ENCODE measurements at regions not wholly inside any gene's neighbourhood (a gene's known extent, or its start where the extent isn't known, plus 50 kb on each side); places are given as distances from the start of the nearest gene placed in this dataset.

DNA sequence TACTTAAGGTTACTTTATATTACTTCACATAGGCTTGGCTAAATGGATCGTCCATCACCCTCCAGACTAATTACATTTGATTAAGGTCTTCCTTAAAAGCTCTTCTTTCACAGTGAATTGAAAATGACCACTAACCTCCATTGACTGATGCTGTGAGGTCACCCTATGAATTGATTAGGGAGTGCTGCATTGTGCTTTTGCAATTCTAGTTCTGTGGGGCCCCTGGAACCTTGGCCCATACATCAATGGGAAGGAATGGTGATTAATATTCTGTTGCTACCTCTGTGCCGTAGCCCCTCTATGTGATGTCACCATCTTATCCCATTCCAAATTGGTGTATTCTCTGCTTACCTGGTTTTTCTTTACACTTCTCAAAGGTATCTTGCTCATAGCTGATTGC, 682.2 kb downstream of the SQOR start:
- Mint-ChIP-seq H3K9me3 (no peaks in the 10 kb centered on the region), H3K36me3 (no peaks in the 10 kb centered on the region), H3K4me1 (no peaks in the 10 kb centered on the region), H3K4me3 (no peak overlapping the region), H3K27ac (no peak overlapping the region), H3K27me3 (no peaks in the 10 kb centered on the region)

DNA sequence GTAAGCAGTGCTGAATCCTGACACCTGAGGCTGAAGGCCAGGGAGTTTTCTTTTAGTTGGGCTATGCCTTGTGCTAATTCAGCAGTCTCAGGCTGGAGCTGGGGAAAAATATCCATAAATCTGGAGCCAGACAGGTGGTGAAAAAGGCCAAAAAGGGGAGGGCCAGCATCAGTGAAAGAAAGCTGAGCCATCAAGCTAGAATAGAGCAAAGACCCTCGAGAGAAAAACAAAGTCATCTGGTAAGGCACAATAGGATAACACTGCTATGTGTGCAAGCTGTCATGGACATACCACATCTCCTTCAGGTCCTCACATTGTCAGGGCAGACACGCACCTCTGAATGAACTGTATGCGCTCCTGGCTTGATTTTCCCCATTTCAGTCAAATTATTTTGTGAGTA, 687.9 kb downstream of the SQOR start:
- Mint-ChIP-seq H3K27ac (no peak overlapping the region), H3K4me3 (no peak overlapping the region), H3K27me3 (no peaks in the 10 kb centered on the region)

DNA sequence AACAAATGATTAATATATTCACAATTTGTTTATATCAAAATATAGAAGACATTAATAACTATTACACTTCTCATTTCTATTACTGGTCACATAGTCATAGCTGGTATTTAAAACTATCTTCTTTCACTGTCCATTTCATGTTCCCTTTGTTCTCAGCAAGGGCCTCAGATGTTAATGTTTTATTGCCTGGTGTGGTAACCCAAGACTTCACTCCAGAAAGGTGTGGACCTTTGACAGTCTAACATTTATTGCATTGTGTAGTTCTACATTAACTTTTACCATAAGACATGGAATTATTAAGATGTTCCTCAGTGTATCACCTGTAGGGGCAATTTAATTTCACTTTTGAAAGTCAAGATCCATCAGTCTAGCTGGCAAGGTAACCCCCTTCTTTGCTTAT, 691.3 kb downstream of the SQOR start:
- no peak overlapping the region for H3K4me3 Mint-ChIP-seq
- H3K27me3 Mint-ChIP-seq, result no peaks in the 10 kb centered on the region
- H3K4me1 Mint-ChIP-seq, result no peaks in the 10 kb centered on the region
- H3K9me3 Mint-ChIP-seq, result peaks cover 0 to 4% (median 0%) of the 10 kb centered on the region in 3 donors
- H3K27ac Mint-ChIP-seq, result no peak overlapping the region
- no peaks in the 10 kb centered on the region for H3K36me3 Mint-ChIP-seq

More for the DNA sequence above, 687.9 kb downstream of the SQOR start:
- H3K36me3 Mint-ChIP-seq, result no peaks in the 10 kb centered on the region
- H3K9me3 Mint-ChIP-seq, result no peaks in the 10 kb centered on the region
- H3K4me1 Mint-ChIP-seq, result no peaks in the 10 kb centered on the region

DNA sequence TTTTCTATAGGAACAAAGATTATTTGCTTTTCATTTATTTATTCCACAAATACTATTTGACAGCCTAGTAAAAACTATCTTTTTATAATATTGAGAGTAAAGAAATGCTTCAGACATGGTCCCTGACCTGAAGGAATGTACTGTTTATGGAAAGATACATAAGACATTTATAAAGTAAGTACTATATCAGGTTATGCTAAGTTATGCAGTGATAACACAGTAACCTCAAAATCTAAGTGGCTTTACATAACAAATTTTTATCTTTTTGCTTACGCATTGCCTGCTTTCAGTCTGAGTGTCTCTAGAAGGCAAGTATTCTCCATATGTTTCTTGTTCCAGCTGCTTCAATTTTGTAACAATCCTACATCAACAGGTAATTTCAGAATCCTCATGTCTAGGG, 694.0 kb downstream of the SQOR start:
- no peaks in the 10 kb centered on the region for H3K4me1 Mint-ChIP-seq
- no peak overlapping the region for H3K4me3 Mint-ChIP-seq
- H3K36me3 Mint-ChIP-seq, result no peaks in the 10 kb centered on the region
- peaks cover 0 to 4% (median 0%) of the 10 kb centered on the region in 3 donors for H3K9me3 Mint-ChIP-seq
- no peaks in the 10 kb centered on the region for H3K27me3 Mint-ChIP-seq
- H3K27ac Mint-ChIP-seq, result no peak overlapping the region

DNA sequence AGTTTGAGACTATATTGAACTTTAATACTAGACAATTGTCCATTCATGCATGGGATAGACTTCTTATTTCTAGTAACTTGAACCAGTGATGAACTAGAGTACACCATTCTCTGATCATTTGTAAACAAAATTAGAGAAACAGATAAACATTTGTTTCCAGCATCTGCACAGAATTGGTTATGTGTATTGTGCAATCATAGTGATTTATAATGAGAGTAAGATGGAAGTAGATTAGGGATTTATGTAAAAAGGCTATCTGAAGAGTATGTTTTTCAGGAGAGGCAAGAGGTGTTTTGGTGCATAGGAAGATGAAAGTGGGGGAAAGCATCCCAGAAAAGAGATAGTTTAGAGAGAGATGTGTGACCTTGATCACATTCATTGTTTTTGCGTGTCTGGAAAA, 695.0 kb downstream of the SQOR start:
- H3K36me3 Mint-ChIP-seq, result no peaks in the 10 kb centered on the region
- H3K4me1 Mint-ChIP-seq, result no peaks in the 10 kb centered on the region
- H3K4me3 Mint-ChIP-seq, result no peak overlapping the region
- no peaks in the 10 kb centered on the region for H3K27me3 Mint-ChIP-seq
- H3K9me3 Mint-ChIP-seq, result peaks cover 0 to 4% (median 2%) of the 10 kb centered on the region in 3 donors
- no peak overlapping the region for H3K27ac Mint-ChIP-seq

DNA sequence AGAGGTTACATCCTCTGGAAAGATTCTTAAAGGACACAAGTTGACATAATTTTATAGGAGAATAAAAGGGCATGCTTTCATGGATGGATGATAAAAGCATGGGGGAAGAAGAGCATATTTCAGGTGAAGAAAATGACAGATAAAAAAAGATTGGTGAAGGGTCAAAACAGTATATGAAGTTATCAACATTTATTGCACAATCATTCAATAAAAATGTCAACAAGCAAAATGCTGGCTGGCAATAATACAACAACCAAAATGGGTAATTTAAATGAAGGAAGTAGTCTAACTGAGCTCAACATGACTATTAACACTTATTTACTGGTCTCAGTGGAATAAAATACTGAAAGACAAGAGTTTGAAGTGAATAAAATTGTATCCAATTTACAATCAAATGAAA, 696.7 kb downstream of the SQOR start:
- Mint-ChIP-seq H3K4me3 (no peak overlapping the region), H3K36me3 (no peaks in the 10 kb centered on the region), H3K27me3 (no peaks in the 10 kb centered on the region), H3K9me3 (peaks cover 0 to 5% (median 4%) of the 10 kb centered on the region in 3 donors), H3K4me1 (no peaks in the 10 kb centered on the region), H3K27ac (no peak overlapping the region)

DNA sequence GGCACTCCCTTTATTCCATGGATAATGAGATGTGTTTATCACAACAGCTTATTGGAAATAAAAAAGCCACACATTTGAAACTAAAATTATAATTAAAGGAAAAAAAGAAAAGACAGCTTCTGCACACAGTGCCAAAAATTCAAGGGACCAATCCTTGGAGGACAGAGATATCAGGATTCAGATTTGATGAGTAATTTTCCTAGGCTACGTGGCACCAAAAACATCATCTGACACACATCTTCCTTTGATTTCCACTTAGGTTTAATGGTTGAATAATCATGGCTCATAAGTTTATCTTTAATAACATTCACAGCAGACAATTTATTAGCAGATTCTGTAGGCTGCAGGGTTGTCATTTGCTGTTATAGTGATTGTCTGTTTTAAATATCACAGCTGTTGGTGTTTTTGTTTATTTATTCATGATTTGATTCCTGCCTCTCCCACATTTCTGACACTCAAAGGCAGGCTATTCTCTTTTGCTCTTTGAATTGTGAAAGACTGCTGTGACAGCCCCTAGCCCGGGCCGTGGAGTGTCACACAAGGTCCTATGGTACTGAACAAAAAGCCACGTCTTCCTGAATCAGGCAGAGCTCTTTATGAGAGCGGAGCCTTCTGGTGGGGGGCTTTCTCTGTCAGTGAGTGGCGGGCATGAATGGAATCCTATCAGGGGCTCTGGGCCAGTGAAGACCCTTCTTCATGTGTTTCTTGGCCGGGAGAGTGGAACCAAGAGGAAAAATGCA, 708.5 kb downstream of the SQOR start:
- no peak overlapping the region for H3K27ac Mint-ChIP-seq
- no peaks in the 10 kb centered on the region for H3K27me3 Mint-ChIP-seq
- H3K4me3 Mint-ChIP-seq, result no peak overlapping the region
- no peaks in the 10 kb centered on the region for H3K4me1 Mint-ChIP-seq
- H3K9me3 Mint-ChIP-seq, result peaks cover 3 to 4% (median 4%) of the 10 kb centered on the region in 3 donors
- peaks cover 1% of the 10 kb centered on the region for H3K36me3 Mint-ChIP-seq

DNA sequence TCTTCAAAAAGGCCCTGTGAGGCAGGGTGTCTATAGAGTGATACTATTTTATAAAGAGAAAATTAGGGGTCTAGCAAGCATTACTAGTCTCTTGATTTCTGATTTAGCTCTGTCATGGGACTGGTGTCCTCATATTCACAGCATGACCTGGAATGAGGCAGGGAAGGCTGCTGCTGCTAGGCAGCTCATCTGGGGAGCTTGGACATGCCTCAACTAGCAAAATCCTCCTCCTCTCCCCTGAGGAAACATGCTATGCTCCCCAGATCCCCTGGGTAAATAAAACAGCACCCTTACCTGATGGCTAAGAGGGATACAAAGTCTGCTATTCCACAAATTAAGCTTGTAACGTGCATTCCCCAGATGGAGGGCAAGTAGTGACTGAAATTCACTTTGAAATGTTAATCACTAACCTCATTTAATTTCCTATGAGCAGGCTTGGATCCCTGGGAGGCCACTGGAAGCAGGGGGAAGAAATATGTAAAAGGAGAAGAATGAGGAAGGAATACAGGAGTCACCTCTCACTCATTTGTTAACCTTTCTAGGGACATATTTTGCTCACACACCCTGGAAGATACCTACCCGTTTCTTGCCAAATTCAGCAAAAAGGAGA, 709.4 kb downstream of the SQOR start:
- Mint-ChIP-seq H3K36me3 (no peaks in the 10 kb centered on the region), H3K4me1 (no peaks in the 10 kb centered on the region), H3K9me3 (peaks cover 0 to 4% (median 2%) of the 10 kb centered on the region in 3 donors), H3K27ac (no peak overlapping the region), H3K4me3 (no peak overlapping the region), H3K27me3 (no peaks in the 10 kb centered on the region)

DNA sequence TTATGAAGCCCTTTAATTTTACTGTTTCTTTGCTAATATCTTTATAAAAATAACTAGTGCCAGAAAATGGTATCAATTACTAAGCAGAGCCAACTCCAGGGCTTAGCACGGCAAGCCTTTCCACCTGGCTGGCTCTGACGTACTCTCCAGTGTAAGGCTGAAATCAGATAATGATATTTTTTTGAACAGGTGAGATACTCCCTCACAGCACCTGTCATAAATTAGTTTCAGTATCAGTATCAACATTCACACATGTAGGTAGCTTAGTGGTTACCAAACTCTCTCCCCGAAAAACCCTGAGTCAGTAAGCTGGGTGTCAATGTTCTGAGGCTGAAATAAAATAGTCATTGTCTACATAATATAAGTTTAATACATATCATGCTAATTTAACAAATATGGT, 710.1 kb downstream of the SQOR start:
- Mint-ChIP-seq H3K27me3 (no peaks in the 10 kb centered on the region), H3K27ac (no peak overlapping the region), H3K4me3 (no peak overlapping the region), H3K36me3 (no peaks in the 10 kb centered on the region), H3K4me1 (no peaks in the 10 kb centered on the region), H3K9me3 (peaks cover 0 to 4% (median 2%) of the 10 kb centered on the region in 3 donors)

DNA sequence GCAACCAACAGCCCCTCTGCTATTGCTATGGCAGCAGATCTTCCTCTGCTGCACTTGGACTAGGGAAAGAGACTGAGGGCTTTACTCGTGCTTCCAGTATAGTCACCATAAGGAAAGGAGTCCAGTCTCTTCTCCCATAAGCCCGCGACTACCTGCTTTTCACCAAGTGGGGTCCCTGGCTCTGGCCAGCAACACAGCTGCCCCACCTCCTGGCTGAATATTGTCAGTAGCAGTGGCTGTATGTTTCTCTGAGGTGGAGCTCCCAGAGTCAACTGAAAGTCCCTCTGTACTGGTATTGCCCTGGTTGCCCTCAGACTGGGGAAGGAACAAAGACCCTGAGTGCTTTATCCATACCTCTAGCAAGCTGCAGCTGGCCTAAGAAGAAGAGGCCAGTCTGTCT, 719.6 kb downstream of the SQOR start:
- Mint-ChIP-seq H3K4me3 (no peak overlapping the region), H3K4me1 (no peaks in the 10 kb centered on the region), H3K27ac (no peak overlapping the region), H3K27me3 (no peaks in the 10 kb centered on the region), H3K36me3 (no peaks in the 10 kb centered on the region), H3K9me3 (peaks cover 3 to 27% (median 4%) of the 10 kb centered on the region in 3 donors)

DNA sequence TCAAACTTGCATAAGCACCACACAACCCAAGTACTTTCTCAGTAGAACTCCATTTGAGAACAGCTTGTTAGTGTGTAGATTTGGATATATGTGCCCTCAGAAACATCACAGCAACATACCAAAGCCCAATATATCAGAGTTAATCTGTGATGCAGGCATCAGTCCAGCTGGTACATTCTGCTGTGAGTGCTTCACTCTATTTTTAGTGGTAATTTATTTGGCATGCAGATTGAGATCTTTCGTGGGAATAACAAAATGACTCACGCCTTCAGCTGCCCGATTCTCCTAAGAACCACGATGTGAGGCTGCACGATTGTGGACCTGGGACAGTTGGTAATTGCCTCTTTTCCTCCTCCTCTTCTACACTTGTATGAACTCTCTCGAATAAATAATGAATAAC, 730.7 kb downstream of the SQOR start:
- no peak overlapping the region for H3K27ac Mint-ChIP-seq
- no peak overlapping the region for H3K4me3 Mint-ChIP-seq
- no peaks in the 10 kb centered on the region for H3K36me3 Mint-ChIP-seq
- H3K9me3 Mint-ChIP-seq, result peaks cover 4 to 10% (median 8%) of the 10 kb centered on the region in 3 donors
- H3K27me3 Mint-ChIP-seq, result no peaks in the 10 kb centered on the region
- peaks cover 0 to 1% (median 0%) of the 10 kb centered on the region in 3 donors for H3K4me1 Mint-ChIP-seq

DNA sequence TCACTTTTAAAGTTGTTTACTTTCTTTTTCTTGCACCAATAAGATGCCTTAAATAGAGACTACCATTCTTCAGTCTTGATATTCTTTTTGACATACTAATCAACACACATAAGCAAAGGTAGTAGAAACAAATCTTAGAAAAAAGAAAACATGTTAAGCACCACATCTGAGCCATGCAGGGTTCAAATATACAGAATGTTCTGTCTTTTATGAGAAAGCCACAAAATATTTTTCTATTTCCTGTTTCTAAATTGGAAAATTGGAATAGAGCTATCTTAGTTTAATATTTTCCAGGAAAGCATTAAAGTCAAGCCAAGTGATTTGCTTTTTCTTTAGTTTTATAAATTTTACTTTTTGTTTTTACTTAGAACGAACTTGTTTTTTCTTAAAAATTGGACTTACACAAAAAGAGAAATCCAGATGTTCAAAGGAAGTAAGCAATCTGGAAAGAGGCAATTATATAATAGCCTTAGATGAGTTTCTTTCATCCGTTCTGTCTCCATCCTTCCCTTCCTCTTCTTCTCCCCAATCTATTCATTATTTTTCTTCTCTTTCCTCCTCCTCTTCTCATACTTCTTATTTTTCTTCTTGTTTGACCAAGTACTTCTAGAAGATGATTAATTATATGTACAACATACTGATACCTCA, 731.7 kb downstream of the SQOR start:
- Mint-ChIP-seq H3K4me1 (peaks cover 0 to 1% (median 0%) of the 10 kb centered on the region in 3 donors), H3K9me3 (peaks cover 4 to 13% (median 10%) of the 10 kb centered on the region in 3 donors), H3K4me3 (no peak overlapping the region), H3K36me3 (no peaks in the 10 kb centered on the region), H3K27me3 (no peaks in the 10 kb centered on the region), H3K27ac (no peak overlapping the region)

DNA sequence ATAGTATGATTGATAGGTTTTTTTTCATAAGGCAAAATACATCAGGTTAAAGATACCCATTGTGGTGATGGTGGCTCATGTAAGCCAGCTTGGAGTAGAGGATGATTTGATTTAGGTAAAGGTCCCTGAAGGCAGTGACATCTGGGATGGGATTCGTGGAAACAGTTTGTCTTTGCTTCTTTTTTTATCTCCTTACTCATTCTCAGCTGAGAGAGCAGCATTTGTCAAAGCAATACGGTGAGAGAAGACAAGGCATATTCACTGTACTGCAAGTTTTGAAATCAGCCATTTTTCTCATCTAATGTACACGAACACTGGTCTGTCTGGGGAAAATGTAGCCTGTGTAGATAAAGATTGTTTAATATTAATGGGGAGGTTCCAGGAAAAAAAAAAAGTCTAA, 749.1 kb downstream of the SQOR start:
- no peak overlapping the region for H3K27ac Mint-ChIP-seq
- no peaks in the 10 kb centered on the region for H3K27me3 Mint-ChIP-seq
- no peaks in the 10 kb centered on the region for H3K4me1 Mint-ChIP-seq
- H3K36me3 Mint-ChIP-seq, result no peaks in the 10 kb centered on the region
- no peak overlapping the region for H3K4me3 Mint-ChIP-seq
- H3K9me3 Mint-ChIP-seq, result peaks cover 0 to 3% (median 3%) of the 10 kb centered on the region in 3 donors

DNA sequence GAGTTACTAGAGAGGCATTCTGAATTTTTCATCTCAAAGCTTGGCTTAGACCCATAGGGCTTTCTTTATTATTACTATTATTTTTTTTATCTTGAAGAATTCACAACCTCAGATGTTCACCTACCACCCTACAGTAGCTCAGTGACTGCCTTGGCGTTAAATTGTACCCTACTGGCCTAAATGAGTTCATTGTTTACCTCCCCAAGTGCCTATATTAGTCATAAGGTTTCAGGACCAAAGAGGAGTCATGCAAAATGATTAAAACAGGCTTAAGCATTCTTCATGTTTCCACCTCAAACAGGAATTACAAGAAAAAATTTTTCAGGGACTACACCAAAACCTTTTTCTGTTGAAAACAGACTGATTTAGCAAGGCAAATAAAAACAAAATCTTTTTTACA, 751.5 kb downstream of the SQOR start:
- H3K4me1 Mint-ChIP-seq, result no peaks in the 10 kb centered on the region
- no peak overlapping the region for H3K4me3 Mint-ChIP-seq
- no peak overlapping the region for H3K27ac Mint-ChIP-seq
- H3K36me3 Mint-ChIP-seq, result no peaks in the 10 kb centered on the region
- H3K27me3 Mint-ChIP-seq, result no peaks in the 10 kb centered on the region
- H3K9me3 Mint-ChIP-seq, result peaks cover 5 to 13% (median 5%) of the 10 kb centered on the region in 3 donors

DNA sequence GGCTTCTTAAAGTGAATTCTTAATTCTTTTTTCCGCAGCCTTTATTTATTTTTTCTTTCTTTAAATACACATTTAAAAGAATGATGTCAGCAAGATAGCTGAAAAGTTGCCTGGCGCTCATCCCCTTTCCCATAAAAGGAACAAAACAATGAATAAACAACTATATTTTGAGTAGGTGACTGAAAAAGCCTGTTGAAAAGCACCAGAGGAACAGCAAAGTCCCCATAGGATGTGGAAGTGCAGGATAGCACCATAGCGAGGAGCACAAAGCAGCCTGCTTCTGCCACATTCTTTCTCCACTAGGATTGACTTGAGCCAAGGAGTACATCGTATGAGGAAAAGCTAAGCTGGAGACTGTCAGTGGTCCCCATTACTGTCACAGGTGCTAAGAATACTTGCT, 754.9 kb downstream of the SQOR start:
- no peaks in the 10 kb centered on the region for H3K4me1 Mint-ChIP-seq
- no peaks in the 10 kb centered on the region for H3K27me3 Mint-ChIP-seq
- no peak overlapping the region for H3K27ac Mint-ChIP-seq
- no peak overlapping the region for H3K4me3 Mint-ChIP-seq
- no peaks in the 10 kb centered on the region for H3K36me3 Mint-ChIP-seq
- peaks cover 7 to 18% (median 9%) of the 10 kb centered on the region in 3 donors for H3K9me3 Mint-ChIP-seq

All from IgD-negative memory B cell (primary cell).